GM03348 (cell line): ENCODE measurements at regions not wholly inside any gene's neighbourhood (a gene's known extent, or its start where the extent isn't known, plus 50 kb on each side); places are given as distances from the start of the nearest gene placed in this dataset.

ENCODE experiments used
- DNase-seq: peaks from one replicate; pipeline ENCODE4 v3.0.0; 2012; ENCODE audit warnings: low spot score

DNA sequence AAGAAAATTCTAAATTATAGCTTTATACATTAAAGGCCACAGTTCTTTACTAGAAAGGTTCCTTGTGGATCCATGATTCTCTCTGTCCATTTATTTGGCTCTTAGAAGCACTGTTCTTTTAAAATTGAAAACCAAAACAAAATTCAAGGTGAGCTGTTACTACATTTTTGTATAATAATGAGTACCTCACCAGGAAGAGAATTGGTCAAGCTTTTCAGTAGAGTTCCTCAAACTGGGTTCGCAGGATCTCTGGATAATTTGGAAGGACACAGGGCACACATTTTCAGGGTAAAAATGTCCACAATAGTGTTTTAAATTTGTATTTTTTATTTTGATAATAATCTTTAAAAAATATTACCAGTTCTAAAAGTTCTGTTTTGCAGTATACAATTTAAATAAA is 93.0 kb downstream of the PPP1R3A start:
- no peak for DNase-seq

DNA sequence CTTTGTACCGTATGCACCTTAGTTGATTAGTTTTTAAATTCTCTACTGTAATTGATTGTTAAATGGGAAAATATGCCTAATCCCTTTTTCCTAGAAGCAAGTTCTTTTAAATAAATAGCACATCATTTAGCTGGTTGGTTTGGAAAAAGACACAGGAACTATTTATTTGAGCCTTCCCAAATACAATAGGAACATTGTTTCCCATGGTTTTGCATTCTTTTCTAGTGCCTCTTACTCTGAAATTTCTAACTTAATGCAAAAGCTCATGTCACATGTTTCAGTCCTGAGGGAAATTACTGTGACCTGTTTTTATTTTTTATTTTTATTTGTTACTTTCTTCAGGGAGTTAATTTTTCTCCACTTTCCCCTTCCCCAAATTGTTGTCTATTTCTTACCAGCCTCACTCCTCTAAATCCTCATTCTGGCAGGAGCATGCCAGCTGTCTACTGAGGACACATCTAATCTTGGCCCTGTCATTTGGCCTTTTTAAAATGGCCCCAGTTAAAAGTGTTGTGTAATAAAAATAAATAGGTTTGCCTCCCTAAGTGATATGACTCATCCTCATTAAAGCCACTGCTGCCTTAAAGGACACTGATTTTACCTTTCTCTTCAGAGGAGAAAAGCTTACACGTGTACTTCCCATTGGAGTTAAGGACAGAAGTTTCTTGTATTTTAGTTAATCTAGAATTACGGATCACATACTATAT is 94.5 kb downstream of the PPP1R3A start:
- DNase-seq = no peak

DNA sequence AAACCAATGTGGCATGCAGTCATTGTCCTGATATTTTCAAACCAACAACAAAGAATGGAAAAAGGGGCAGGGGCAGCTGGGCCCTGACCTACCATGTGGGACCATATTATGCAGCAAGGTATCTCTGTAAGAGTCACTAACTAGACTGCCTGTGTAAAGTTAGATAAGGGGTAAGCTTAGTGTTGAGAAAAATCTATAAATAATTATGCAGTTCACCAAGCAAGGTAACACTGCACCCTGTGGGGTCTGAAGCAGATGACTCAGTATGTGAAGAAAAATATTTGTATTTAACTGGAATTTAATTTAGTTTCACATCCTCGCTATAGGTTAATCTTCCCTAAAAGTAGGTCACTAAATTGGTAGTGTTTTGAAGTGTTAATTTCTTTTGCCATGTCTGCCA is 99.3 kb downstream of the PPP1R3A start:
- DNase-seq = no peak

DNA sequence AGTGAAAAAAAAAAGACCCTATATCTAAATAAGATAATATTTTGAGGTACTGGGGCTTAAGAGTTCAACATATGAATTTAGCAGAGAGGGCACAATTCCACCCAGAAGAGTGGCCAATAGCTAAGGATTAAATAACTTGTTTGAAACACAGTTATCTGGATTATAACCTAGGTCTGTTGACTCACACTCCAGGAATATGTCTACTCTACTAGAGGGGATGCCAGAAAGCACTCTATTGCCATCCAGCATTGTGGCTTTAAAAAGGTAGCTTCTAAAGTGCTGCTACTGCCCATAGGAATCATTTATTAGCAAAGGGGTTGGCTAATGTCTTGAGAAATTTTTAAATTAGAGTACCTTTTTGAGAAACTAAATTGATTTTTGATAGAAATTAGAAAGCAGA is 102.2 kb downstream of the PPP1R3A start:
- DNase-seq = no peak

DNA sequence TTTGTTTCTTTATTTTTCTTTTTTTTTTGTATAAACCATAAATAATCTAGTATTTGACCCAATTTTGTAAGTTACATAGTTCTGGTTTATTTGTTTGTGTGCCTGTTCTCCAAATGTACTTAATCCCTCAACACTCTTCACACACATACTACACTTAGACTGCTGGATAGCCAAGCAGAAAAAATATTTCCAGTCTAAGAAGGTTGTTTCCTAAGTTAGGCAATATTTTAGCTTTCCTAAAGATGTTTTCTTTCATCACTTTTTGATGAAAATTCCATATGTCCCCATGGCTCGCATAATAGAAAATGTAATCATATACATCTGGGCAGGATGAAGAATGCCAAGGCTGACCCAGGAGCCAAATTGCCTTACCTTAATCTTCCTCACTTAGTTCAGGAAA is 105.3 kb downstream of the PPP1R3A start:
- DNase-seq = no peak

DNA sequence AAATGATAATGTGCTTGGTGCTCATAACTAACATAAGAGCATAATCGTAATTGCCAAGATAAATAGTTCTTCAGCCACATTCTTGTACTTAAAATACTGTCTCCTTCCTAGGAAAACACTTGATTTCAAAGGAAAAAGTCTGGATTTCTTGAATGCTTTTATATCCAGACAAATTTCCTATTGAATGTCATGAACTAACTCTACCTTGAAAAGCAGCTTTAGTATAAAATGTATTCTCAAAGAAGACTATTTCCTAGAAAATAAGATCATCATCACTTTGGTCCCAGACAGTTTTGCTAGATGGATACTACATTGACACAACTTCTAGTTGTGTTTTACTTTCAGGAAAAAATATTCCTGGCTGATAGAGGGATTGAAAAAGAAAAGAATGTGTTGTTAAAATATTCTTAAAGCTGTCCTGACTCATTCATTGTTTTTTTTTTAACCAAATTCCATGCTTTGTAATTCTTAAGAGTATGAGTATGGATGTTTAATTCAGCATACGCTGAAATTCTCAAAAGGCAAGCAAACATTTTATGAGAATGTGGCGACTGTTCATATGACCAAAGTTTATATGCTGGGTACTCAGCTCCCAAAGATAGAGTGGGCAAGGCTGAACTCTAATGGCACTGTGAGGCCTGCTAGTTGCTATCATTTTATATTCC is 106.1 kb downstream of the PPP1R3A start:
- DNase-seq = no peak

DNA sequence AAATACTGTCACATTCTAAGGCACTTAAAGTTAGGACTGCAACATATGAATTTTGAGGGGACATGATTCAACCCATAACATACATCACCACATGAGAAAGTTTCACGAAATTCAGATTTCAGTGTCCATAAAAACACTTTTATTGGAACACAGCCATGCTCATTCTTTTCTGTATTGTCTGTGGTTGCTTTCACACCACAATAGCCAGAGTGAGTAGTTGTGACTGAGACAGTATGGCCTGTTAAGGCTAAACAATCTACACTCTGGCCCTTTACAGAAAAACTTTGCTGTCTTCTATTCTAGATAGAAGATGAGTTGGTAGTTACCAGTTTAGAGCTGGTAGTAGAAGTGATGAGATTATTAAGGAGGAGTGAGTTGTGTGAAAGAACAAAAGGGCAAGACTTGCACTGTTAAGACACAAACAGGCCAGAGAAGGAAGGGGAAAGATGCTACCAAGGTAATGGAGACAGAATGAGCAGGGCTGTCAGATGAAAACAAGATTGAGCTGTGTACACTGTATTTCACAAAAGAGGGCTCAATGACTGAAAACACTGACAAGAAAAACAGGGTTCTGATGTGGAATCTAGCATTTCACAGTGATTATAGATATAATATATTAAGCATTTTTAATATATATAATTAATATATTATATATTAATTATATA is 108.6 kb downstream of the PPP1R3A start:
- no peak for DNase-seq

DNA sequence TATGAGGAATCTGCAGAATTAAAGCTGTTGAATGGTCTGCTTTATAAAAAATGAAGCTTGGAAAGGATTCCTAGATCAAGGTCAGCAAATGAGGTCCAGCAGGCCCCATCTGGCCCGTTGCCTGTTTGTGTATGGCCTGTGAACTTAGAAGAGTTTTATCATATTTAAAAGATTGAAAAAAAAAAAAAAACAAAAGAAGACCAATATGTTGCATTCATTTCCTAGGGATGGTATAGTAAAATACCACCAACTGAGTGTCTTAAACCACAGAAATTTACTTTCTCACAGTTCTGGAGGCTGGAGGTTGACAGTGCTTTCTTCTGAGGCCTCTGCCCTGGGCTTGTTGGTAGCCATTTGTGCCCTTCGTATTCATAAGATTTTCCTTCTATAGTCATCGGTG is 109.2 kb downstream of the PPP1R3A start:
- DNase-seq = no peak

DNA sequence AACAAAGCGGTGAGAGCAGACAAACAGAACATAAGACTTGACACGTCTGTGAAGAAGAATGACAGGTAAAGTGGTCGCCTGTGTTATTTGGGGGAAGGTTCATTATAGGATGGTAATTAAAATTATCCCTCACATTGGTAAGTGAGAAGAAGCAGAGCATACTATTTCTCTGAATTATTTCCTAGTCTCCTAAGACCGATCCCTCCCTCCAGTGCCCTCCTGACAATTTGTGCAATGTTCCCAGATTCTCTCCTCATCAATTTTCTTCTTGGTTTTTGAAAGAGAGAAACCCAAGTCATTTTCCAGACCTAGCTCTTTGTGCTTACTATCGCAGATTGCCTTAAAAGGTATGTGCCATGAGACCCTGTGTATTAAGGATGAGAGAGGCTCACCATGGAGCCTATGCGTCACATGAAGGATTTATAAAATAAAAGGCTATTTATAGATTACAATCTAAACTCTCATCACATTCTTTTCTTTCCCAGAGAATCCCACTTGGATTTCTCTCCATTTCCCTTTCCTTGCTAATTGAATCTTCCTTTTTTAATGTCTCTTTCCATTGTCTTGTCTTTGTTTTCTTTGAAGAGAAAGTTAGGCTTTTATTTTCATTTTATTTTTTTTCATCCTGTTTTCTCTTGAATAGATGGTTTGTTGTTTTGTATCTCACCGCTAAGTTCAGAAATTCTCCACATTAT is 112.0 kb downstream of the PPP1R3A start:
- DNase-seq = no peak

DNA sequence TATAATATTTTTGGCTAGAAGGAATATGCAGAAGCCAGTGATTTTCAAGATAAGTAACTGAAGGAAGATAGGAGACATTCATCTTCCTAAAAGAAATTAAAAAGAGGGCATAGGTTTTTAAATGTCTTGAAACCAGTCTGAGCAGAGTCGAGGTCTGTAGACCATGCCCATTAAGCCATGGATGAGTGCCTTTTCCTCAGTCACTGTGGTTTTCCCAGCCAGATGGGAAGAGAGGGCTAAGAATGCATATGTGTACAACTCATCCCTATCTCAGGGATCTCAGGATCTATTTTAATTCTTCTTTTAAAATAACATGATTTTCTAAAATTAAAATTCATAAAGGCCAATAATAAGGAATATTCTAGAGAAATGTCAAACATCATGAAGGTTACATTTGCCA is 112.8 kb downstream of the PPP1R3A start:
- no peak for DNase-seq

DNA sequence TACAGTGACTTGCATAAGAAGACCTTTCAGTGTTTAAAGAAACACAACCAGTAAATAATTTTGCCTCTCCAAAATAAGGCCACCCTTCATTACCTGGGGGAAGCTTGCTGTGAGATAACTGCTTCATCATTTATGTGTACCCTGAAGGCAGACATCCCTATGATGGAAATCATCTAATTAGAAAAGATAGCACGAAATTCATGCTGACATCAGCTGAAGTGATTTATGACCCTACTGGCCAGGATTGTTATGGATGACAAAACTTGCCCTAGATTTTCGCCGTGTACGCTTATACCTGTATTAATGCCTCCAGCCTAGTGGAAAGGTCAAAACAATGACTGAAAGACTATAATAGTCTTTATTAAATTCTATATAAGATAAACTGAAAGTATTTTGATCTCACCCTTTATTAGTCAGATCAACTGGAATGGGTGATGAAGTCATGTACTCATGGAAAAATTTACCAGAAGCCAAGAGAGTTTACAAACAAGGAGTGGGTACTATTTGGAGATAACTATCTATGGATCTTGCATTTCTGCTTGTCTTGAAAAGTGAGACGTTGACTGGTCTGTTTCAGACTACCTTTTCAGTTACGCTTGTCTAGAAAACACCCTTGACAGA is 114.2 kb downstream of the PPP1R3A start:
- DNase-seq = no peak

DNA sequence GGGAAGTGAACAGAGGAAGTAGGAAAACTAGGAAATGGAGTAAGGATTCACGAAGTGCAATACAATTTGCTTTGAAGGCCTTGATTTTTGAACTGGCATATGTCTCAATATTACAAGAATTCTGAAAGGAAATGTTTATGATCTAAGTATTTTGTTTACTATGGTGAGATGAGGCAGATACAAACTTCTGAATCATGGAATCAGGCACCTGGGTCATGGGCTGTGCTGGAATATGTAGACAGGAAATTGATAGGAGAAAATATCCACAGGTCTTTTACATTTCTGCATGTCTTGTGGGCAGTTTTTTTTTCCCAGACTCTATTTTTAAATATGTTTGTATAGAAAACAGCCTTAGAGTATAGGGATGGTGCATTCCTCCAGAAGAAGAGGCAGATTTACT is 117.1 kb downstream of the PPP1R3A start:
- no peak for DNase-seq

DNA sequence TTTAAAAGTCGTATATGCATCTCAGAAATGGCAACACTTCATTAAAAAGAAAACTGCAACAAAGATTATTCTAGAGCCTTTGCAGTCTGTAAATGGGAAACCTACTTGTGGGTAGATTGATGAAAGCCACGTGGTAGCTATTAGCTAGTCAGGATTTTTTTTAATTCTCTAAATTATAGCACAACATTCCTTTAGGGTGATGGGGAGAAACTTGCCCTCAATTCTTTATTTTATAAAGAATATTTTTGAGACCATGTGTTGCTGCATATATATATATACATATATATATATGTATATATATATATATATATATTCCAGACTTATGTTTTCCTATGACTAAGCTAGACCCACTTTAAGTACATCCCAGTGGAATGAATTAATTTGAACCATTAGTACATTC is 118.0 kb downstream of the PPP1R3A start:
- DNase-seq = no peak

DNA sequence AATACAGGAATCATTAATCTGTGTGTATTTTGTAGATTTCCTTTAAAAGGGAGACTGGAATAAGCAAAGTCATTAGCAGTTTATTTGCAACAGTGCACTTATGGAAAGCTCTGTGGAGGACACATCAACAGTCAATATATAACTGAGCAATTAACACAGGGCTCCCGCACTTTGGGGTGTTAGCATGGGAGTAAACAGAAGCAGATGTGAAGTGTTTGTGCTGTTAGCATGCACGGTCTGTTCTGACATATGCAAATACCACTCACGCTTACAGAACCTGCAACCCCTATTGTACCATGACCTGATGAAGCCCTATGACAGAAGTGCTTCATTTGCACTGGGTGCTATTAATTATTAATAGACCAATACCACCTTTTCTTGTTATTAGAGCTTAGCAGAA is 118.9 kb downstream of the PPP1R3A start:
- no peak for DNase-seq

DNA sequence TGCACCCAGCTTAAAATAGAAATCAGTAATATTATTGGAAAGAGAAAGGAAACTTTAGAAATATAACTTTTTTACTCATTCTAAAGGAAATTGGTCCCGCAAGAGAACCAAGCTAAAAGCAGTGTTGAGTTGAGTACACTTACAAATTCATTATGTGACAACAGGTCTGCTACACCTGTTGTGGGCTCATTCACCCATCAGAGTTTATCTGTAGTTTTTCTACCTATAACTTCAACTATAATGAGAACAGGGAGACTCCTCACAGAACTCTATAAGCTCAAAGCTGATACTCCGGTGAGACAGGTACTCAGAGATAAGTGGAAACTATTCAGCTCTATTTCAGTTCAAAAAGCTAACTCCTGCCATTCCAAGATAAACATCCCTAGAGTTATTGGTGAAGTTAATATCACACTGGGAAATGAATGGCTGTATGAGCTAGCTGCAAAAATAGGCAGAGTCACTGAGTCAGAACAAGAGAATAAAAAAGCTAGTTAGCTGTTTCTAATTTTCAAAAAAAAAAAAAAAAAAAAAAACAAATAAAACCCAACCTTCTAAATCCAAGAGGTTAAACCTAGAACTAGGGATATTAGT is 121.3 kb downstream of the PPP1R3A start:
- DNase-seq = no peak

DNA sequence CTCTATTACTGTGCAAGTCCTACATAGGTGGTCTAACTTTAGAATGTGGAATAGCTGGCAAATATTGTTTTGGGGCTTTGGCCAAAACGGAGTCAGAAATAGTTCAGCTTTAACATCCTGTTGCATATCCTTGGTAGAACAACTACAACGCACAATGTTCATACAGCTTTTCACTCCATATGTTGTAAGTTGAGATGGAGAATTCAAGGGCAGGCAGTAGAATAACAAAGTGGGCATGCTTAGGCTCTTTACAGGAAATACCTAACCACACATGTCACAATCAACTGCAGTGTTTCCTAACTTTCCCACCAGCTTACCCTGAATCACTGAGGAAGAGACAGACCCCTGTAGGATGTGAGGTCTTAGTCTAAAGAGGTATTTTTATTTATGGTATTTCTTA is 122.3 kb downstream of the PPP1R3A start:
- DNase-seq = no peak

DNA sequence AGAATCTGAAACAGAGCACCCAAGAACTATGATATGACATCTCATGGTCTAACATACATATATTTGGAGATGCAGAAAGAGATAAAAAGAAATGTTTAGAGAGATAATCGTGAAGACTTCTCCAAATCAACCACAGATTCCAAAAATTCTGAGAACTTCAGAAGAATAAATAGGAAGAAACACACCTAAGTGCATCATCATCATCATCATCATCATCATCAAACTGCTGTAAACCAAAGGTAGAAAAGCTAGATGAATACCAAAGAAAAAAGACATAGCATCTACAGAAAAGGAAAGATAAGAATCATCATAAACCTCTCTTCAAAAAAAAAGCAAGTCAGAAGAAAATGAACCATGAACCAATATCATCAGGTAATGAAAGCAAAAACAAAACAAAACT is 124.2 kb downstream of the PPP1R3A start:
- no peak for DNase-seq

DNA sequence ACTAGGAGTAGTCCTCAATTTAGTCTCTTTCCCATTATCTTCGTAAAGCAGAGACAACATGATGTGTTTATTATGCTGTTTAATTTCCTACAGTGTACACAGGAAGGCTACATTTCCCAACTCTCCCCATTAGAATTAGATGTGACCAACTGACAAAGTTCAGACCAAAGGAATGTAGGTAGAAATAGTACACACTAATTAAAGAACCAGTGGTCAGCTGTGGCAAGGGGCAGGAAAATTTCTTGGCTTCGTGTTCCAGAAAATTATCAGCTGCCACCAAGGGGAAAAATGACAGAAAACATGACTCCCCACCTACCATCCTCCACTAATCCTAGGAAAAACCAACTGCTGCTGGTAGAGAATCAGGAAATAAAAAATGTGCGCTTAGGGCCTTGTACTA is 125.6 kb downstream of the PPP1R3A start:
- no peak for DNase-seq

DNA sequence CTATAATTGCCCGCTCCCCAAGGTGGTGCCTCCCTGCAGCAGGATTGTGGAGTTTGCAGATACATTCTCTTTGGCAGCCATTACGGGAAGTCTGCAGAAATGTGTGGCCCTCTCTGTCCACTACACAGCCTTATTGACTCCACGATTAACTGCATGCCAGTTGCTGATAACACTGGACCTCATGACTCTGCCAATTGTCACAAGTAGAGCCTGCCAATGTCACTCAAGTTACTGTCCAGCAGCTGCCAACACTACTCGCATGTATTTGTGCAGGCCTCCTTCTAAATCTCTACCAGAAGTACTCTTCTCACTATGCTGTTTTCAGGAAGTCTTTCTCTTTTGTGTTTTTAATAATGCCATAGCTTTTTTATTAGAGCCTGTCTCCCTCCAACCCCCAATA is 128.8 kb downstream of the PPP1R3A start:
- no peak for DNase-seq

DNA sequence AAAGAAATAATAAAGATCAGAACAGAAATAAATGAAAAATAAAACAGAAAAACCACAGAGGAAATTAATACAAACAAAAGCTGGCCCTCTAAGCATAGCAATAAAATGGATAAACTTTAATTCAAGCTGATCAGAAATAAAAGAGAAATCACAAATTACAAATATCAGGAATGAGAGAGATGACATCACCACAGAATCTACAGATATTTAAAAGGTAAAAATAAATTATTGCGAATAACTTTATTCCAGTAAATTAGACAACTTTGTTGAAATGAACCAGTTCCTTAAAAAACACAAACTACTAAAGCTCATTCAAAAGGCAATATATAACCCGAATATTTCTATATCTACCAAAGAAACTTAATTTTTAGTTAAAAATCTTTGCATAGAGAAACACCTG is 131.7 kb downstream of the PPP1R3A start:
- DNase-seq = no peak

DNA sequence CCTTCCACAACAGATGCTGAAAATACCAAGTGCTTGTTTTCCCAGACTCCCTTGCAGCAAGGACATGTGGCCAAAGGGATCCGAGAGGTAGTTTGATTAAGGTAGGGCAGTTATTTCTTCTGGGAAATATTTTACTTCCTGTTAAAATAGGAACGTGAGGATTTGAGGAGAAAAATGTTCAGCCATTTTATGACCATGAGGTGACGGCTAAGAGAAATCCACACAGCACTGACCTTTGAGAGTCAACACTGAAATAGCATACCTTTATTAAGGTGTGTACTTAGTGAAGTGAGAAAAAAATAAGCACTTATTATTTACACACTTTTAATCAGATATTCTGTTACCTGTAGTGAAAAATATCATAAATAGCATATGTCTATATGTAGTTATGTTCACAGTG is 133.9 kb downstream of the PPP1R3A start:
- DNase-seq = no peak

DNA sequence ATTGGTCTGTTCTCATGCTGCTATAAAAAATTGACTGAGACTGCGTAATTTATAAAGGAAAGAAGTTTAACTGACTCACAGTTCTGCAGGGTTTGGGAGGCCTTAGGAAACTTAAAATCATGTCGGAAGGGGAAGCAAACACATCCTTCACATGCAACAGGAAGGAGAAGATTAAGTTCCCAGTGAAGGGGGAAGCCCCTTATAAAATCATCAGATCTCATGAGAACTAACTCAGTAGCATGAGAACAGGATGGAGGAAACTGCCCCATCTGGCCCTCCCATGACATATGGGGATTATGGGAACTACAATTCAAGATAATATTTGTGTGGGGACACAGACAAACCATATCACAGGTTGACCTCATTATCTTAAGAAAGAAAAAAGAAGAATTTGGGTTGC is 134.5 kb downstream of the PPP1R3A start:
- DNase-seq = no peak
